ENCODE measurements at regions not wholly inside any gene's neighbourhood (a gene's known extent, or its start where the extent isn't known, plus 50 kb on each side); places are given as distances from the start of the nearest gene placed in this dataset.

GRCh38 chr14:97267509-97267908 is 470.3 kb downstream of the VRK1 start:
- DNase-seq (ENCODE audit: low read depth, low spot score) = no peak
- Histone ChIP-seq H3K27ac (ENCODE audit: low read length) (no peak overlapping the region), H3K4me1 (ENCODE audit: control insufficient read depth, insufficient read depth, low read length) (peaks cover 3% of the 10 kb centered on the region; the same call in 1 of the 2 replicates), H3K27me3 (ENCODE audit: control insufficient read depth, insufficient read depth, low read length) (no peaks in the 10 kb centered on the region), H3K9me3 (ENCODE audit: control insufficient read depth, insufficient read depth, low read length) (no peaks in the 10 kb centered on the region), H3K36me3 (ENCODE audit: control insufficient read depth, insufficient read depth, low read length) (no peaks in the 10 kb centered on the region), H3K4me3 (ENCODE audit: low read length) (no peak overlapping the region)

- no peaks in the 10 kb centered on the region for H3K27me3 ChIP-seq (ENCODE audit: control insufficient read depth, insufficient read depth, low read length)
- no peak overlapping the region for H3K27ac ChIP-seq (ENCODE audit: low read length)
- H3K9me3 ChIP-seq (ENCODE audit: control insufficient read depth, insufficient read depth, low read length) = no peaks in the 10 kb centered on the region
- no peak overlapping the region for H3K4me3 ChIP-seq (ENCODE audit: low read length)
- peaks cover 3% of the 10 kb centered on the region; the same call in 1 of the 2 replicates for H3K4me1 ChIP-seq (ENCODE audit: control insufficient read depth, insufficient read depth, low read length)
- DNase-seq (ENCODE audit: low read depth, low spot score) = no peak
- no peaks in the 10 kb centered on the region for H3K36me3 ChIP-seq (ENCODE audit: control insufficient read depth, insufficient read depth, low read length)
- no CpG with 5 or more reads among the region's 2 CpGs for WGBS (ENCODE audit: insufficient coverage, insufficient read length)
Measured at GRCh38 chr14:97268097-97268496, 470.9 kb downstream of the VRK1 start.

- H3K4me1 ChIP-seq (ENCODE audit: control insufficient read depth, insufficient read depth, low read length) = peaks cover 3% of the 10 kb centered on the region; the same call in 1 of the 2 replicates
- DNase-seq (ENCODE audit: low read depth, low spot score) = no peak
- no peaks in the 10 kb centered on the region for H3K36me3 ChIP-seq (ENCODE audit: control insufficient read depth, insufficient read depth, low read length)
- no CpG with 5 or more reads among the region's 4 CpGs for WGBS (ENCODE audit: insufficient coverage, insufficient read length)
- no peak overlapping the region for H3K27ac ChIP-seq (ENCODE audit: low read length)
- H3K9me3 ChIP-seq (ENCODE audit: control insufficient read depth, insufficient read depth, low read length) = no peaks in the 10 kb centered on the region
- no peaks in the 10 kb centered on the region for H3K27me3 ChIP-seq (ENCODE audit: control insufficient read depth, insufficient read depth, low read length)
- no peak overlapping the region for H3K4me3 ChIP-seq (ENCODE audit: low read length)
Measured at GRCh38 chr14:97270308-97270707, 473.1 kb downstream of the VRK1 start.

DNA sequence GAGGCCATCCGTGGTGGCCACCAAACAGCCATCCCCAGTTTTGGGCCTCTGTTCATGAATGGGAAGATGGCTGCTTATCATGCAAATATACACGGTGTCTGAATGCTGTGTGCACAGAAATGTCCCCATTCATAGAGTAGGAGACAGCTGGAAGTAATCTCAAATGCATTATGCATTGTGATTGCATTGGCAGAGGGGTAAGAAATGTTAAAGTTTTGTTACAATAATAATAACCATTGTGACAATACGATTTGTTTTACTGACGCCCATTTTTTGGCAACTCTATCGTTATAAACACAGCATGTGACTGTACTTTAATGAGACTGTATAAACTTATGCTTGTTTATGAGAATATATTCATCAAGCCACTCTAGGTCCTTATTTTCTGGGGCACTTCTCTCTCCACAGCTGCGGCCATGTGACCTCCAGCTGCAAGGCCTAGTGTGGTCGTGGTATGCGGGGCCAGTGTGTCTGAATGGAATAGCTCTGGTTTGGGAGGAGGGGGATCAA is 474.3 kb downstream of the VRK1 start:
- Histone ChIP-seq H3K27me3 (ENCODE audit: control insufficient read depth, insufficient read depth, low read length) (no peaks in the 10 kb centered on the region), H3K27ac (ENCODE audit: low read length) (no peak overlapping the region), H3K4me1 (ENCODE audit: control insufficient read depth, insufficient read depth, low read length) (peaks cover 3% of the 10 kb centered on the region; the same call in 1 of the 2 replicates), H3K9me3 (ENCODE audit: control insufficient read depth, insufficient read depth, low read length) (no peaks in the 10 kb centered on the region), H3K4me3 (ENCODE audit: low read length) (no peak overlapping the region), H3K36me3 (ENCODE audit: control insufficient read depth, insufficient read depth, low read length) (no peaks in the 10 kb centered on the region)
- no peak for DNase-seq (ENCODE audit: low read depth, low spot score)
- WGBS (ENCODE audit: insufficient coverage, insufficient read length) = no CpG with 5 or more reads among the region's 8 CpGs

GRCh38 chr14:97273540-97273939 is 476.4 kb downstream of the VRK1 start:
- no peaks in the 10 kb centered on the region; the same call in 1 of the 2 replicates for H3K4me1 ChIP-seq (ENCODE audit: control insufficient read depth, insufficient read depth, low read length)
- no peaks in the 10 kb centered on the region for H3K36me3 ChIP-seq (ENCODE audit: control insufficient read depth, insufficient read depth, low read length)
- no peak for DNase-seq (ENCODE audit: low read depth, low spot score)
- H3K27me3 ChIP-seq (ENCODE audit: control insufficient read depth, insufficient read depth, low read length) = no peaks in the 10 kb centered on the region
- no peak overlapping the region for H3K27ac ChIP-seq (ENCODE audit: low read length)
- no CpG with 5 or more reads among the region's 4 CpGs for WGBS (ENCODE audit: insufficient coverage, insufficient read length)
- H3K4me3 ChIP-seq (ENCODE audit: low read length) = no peak overlapping the region
- no peaks in the 10 kb centered on the region for H3K9me3 ChIP-seq (ENCODE audit: control insufficient read depth, insufficient read depth, low read length)

DNA sequence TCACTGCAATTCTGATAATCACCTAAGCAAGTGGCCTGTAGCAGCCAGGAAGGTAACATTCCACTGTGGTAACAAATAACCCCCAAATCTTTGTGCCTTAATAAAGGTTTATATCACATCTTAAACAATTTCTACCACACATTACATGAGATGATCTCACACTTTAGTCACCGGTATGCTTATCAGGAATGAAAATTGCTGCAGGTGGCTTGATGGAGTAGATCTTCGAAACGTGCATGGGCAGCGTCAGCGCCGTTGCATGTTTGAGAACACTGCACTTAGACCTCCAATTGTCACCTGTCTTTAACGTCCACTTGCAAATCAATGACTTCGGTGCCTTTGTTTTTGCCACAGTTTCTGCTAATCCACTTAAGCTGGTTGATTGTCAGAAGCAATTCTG is 477.4 kb downstream of the VRK1 start:
- Histone ChIP-seq H3K9me3 (ENCODE audit: control insufficient read depth, insufficient read depth, low read length) (no peaks in the 10 kb centered on the region), H3K36me3 (ENCODE audit: control insufficient read depth, insufficient read depth, low read length) (no peaks in the 10 kb centered on the region), H3K4me3 (ENCODE audit: low read length) (no peak overlapping the region), H3K27ac (ENCODE audit: low read length) (no peak overlapping the region), H3K27me3 (ENCODE audit: control insufficient read depth, insufficient read depth, low read length) (no peaks in the 10 kb centered on the region), H3K4me1 (ENCODE audit: control insufficient read depth, insufficient read depth, low read length) (no peaks in the 10 kb centered on the region; the same call in 1 of the 2 replicates)
- WGBS (ENCODE audit: insufficient coverage, insufficient read length) = no CpG with 5 or more reads among the region's 8 CpGs
- DNase-seq (ENCODE audit: low read depth, low spot score) = no peak

GRCh38 chr14:97275276-97275675 is 478.1 kb downstream of the VRK1 start:
- no peaks in the 10 kb centered on the region for H3K36me3 ChIP-seq (ENCODE audit: control insufficient read depth, insufficient read depth, low read length)
- no peaks in the 10 kb centered on the region; the same call in 1 of the 2 replicates for H3K4me1 ChIP-seq (ENCODE audit: control insufficient read depth, insufficient read depth, low read length)
- no CpG with 5 or more reads among the region's 3 CpGs for WGBS (ENCODE audit: insufficient coverage, insufficient read length)
- no peak for DNase-seq (ENCODE audit: low read depth, low spot score)
- no peak overlapping the region for H3K27ac ChIP-seq (ENCODE audit: low read length)
- H3K27me3 ChIP-seq (ENCODE audit: control insufficient read depth, insufficient read depth, low read length) = no peaks in the 10 kb centered on the region
- no peak overlapping the region for H3K4me3 ChIP-seq (ENCODE audit: low read length)
- no peaks in the 10 kb centered on the region for H3K9me3 ChIP-seq (ENCODE audit: control insufficient read depth, insufficient read depth, low read length)

GRCh38 chr14:97276573-97276972 is 479.4 kb downstream of the VRK1 start:
- no CpG with 5 or more reads among the region's 4 CpGs for WGBS (ENCODE audit: insufficient coverage, insufficient read length)
- no peak for DNase-seq (ENCODE audit: low read depth, low spot score)
- H3K27ac ChIP-seq (ENCODE audit: low read length) = no peak overlapping the region

DNA sequence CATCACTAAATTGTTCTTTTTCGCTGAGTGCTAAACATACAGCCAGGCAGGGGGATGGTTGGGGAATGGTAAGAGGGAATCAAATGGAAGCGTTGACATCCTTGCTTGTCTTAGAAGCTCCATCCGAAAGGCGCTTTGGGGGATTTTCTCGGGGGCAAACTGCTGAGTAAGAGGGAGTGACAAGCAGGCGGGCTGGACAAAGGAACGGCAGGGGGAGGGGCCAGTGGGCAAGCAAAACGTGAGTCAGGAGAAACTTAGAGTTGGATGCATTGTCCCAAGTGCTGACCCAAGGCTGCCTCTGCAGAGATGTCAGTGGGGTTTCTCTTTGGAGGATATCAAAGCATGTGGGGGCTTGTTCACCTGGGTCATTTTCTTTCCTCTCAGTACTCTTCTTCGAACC is 480.5 kb downstream of the VRK1 start:
- no peaks in the 10 kb centered on the region; the same call in 1 of the 2 replicates for H3K4me1 ChIP-seq (ENCODE audit: control insufficient read depth, insufficient read depth, low read length)
- DNase-seq (ENCODE audit: low read depth, low spot score) = no peak
- H3K27ac ChIP-seq (ENCODE audit: low read length) = no peak overlapping the region
- H3K27me3 ChIP-seq (ENCODE audit: control insufficient read depth, insufficient read depth, low read length) = no peaks in the 10 kb centered on the region
- H3K4me3 ChIP-seq (ENCODE audit: low read length) = no peak overlapping the region
- no peaks in the 10 kb centered on the region for H3K36me3 ChIP-seq (ENCODE audit: control insufficient read depth, insufficient read depth, low read length)
- WGBS (ENCODE audit: insufficient coverage, insufficient read length) = no CpG with 5 or more reads among the region's 9 CpGs
- no peaks in the 10 kb centered on the region for H3K9me3 ChIP-seq (ENCODE audit: control insufficient read depth, insufficient read depth, low read length)

More at GRCh38 chr14:97276573-97276972, 479.4 kb downstream of the VRK1 start:
- Histone ChIP-seq H3K36me3 (ENCODE audit: control insufficient read depth, insufficient read depth, low read length) (no peaks in the 10 kb centered on the region), H3K4me3 (ENCODE audit: low read length) (no peak overlapping the region), H3K9me3 (ENCODE audit: control insufficient read depth, insufficient read depth, low read length) (no peaks in the 10 kb centered on the region), H3K27me3 (ENCODE audit: control insufficient read depth, insufficient read depth, low read length) (no peaks in the 10 kb centered on the region), H3K4me1 (ENCODE audit: control insufficient read depth, insufficient read depth, low read length) (no peaks in the 10 kb centered on the region; the same call in 1 of the 2 replicates)

GRCh38 chr14:97280526-97280925 is 483.3 kb downstream of the VRK1 start:
- WGBS (ENCODE audit: insufficient coverage, insufficient read length) = no CpG with 5 or more reads among the region's 10 CpGs
- no peak overlapping the region for H3K4me3 ChIP-seq (ENCODE audit: low read length)
- no peak overlapping the region for H3K27ac ChIP-seq (ENCODE audit: low read length)
- H3K36me3 ChIP-seq (ENCODE audit: control insufficient read depth, insufficient read depth, low read length) = no peaks in the 10 kb centered on the region
- H3K4me1 ChIP-seq (ENCODE audit: control insufficient read depth, insufficient read depth, low read length) = no peaks in the 10 kb centered on the region; the same call in 1 of the 2 replicates
- no peaks in the 10 kb centered on the region for H3K27me3 ChIP-seq (ENCODE audit: control insufficient read depth, insufficient read depth, low read length)
- DNase-seq (ENCODE audit: low read depth, low spot score) = no peak
- H3K9me3 ChIP-seq (ENCODE audit: control insufficient read depth, insufficient read depth, low read length) = no peaks in the 10 kb centered on the region

- Histone ChIP-seq H3K27ac (ENCODE audit: low read length) (no peak overlapping the region), H3K36me3 (ENCODE audit: control insufficient read depth, insufficient read depth, low read length) (no peaks in the 10 kb centered on the region), H3K9me3 (ENCODE audit: control insufficient read depth, insufficient read depth, low read length) (no peaks in the 10 kb centered on the region), H3K4me3 (ENCODE audit: low read length) (no peak overlapping the region), H3K4me1 (ENCODE audit: control insufficient read depth, insufficient read depth, low read length) (no peaks in the 10 kb centered on the region; the same call in 1 of the 2 replicates), H3K27me3 (ENCODE audit: control insufficient read depth, insufficient read depth, low read length) (no peaks in the 10 kb centered on the region)
- no peak for DNase-seq (ENCODE audit: low read depth, low spot score)
- WGBS (ENCODE audit: insufficient coverage, insufficient read length) = no CpG with 5 or more reads among the region's 3 CpGs
Measured at GRCh38 chr14:97281741-97282140, 484.6 kb downstream of the VRK1 start.
